HL-60/S4 treated with retinoic acid at 250 ng/mL for 4 days and 3 days (cell line): ENCODE measurements at regions not wholly inside any gene's neighbourhood (a gene's known extent, or its start where the extent isn't known, plus 50 kb on each side); places are given as distances from the start of the nearest gene placed in this dataset.
"Not testable (repeated sequence)": the region's sequence is repeated elsewhere in the genome, so short reads cannot be mapped to it uniquely, and the experiment has no call there.

Experiments
- in situ Hi-C: fragments of 300-500 bp; cut with MboI; formaldehyde crosslinking; loops from 2 replicates; pipeline ENCODE4 v1.7.0; 2022; ENCODE audit warnings: low sequenced_read_pairs

DNA sequence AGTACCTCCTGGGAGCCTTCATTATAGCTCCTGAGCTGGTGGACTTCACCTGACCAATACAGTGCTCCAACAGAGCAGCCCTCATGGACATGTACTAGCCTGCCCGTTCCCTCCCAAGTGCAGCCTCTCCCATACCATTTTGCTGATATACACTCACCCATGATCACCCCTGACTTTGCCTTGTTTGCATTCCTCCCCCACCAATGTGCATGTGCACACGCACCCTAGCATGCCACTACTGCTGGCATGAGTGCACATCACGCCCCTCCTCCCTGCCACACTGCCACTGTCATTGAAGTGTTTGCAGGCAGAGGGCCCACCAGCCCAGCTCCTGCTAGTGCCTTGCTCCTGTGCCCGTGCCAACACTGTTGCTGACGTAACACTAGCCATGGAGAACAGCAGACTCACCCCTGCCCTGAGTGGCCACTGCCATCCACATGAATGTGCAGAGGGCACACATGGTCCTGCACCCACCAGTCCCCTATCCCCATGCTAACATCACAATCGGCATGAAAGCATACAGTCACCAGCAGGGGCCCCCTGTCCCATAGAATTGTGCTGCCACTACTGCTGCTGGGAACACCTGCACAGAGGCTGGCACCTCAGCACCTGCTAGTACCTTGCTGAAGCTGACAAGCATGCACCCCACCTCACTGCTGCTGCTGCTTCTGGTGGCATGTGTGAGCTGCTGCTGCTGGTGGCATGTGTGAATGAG is 110.3 kb downstream of the SINHCAF start:
- in situ Hi-C loops, result no loop called here

DNA sequence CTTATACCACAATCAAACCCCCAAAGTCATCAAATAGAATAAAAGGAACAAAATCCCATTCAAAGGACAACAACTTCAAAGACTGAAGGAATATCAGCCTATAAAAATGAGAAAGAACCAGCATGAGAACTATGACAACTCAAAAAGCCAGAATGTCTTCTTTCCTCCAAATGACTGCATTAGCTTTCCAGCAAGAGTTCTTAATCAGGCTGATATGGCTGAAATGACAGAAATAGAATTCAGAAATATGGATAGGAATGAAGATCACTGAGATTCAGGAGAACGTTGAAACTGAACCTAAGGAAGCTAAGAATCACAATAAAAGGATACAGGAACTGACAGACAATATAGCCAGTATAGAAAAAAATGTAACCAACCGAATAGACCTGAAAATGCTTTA is 109.5 kb downstream of the SINHCAF start:
- in situ Hi-C loops, result no loop called here

DNA sequence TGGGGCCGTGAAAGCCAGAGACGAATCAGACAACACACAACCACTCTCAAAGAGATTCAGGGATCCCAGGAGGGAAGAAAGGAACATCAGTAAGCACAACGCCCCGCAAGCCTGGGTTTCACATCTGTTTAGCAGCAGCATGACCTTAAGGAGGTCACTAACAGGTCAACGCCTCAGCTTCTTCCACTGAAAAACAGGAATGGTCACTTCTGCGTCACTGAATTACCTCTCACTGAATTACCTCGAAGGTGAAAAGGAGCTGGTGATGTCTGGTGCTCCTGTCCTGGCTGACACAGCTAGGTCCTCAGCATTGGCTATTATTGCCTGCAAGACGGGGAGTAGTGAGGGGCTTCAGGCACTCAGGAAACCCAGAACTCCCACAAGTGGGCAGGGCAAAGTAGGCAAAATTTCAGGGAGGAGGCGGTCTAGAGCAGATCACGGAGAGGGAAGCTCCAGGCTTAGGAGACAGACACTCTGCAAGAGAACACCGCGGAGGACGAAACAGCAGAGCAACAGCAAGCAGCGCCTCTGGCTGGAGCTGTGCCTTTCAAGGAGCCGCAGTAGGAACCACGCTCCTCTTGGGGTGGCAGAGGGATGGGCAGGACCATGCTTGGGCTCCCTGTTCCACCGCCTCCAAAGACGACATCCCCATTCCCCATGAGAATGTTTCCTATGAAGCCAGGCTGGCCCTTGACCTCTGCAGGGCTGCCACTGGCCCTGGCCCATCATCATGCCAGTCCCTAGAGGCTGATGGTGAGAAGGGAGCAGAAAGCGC is 108.4 kb downstream of the SINHCAF start:
- in situ Hi-C loops, result no loop called here

- in situ Hi-C loops, result no loop called here
Measured at GRCh38 chr12:31218203-31219025, 107.5 kb downstream of the SINHCAF start.

- in situ Hi-C loops, result no loop called here
Measured at GRCh38 chr12:31219521-31219920, 106.4 kb downstream of the SINHCAF start.

DNA sequence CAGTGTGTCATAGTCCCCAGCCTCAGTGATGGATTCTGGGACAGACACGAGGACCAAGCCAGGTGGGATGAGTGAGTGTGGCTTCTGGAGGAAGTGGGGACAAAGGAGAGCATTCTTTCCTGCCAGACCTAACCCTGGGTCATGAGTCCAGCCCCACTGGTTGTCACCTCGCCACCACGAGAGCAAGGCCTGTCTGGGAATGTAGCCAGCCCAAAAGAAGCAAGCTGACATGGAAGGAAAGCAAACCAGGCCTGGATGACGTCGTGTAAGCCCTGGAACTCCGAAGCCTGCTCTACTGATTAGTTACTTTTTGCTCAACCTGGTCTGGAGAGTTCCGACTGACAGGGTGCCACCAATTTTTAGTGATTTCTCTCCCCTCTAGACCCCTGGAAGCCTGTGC is 105.9 kb downstream of the SINHCAF start:
- in situ Hi-C loops, result no loop called here

GRCh38 chr12:31220633-31221550 is 105.1 kb downstream of the SINHCAF start:
- in situ Hi-C loops, result no loop called here

DNA sequence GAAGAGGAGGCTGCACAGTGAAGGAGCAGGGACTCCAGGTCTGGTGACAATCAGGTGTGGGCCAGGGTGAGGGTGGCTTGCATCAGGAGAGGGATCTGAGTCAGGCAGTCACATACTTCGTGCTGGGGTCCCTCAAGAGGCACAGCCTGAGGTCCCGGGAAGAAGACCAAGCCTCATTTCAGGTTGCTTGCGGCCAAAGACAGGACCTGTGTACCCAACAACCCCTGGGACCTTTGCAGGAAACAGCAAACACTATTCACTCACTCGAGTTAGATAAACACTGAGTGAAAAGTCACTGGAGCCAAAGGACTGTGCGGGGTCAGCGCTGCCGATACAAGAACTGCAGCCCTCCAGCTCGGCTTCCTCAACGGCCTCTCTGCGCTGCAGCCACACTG is 104.4 kb downstream of the SINHCAF start:
- in situ Hi-C loops, result no loop called here

DNA sequence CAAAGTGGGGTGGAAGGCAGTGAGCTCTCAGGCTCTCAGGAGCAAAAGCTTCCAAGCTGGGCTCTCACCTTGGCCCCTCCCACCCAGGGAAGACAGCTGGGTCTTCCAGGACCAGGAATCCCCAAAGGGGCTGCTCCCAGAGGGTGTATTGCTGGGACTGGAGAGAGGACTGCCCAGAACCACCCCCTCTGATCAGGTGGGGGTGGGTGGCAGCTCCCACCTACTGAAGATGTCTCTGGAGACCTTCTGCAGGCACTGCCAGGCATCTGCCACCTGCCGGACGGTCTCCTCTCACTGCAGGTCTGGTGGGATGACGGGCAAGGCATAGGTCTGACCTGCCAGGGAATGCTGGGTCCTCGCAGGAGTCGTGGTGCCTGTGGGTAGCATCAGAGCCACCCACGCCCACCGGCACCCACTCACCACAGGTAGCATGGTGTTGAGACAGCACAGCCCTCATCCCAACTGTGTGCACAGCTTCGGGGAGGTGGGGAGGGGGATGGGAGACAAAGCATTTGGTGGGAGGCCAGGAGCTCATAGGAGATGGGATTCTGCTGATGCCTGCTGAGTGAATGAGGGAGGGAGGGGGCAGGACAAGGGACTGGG is 103.2 kb downstream of the SINHCAF start:
- in situ Hi-C loops, result no loop called here

DNA sequence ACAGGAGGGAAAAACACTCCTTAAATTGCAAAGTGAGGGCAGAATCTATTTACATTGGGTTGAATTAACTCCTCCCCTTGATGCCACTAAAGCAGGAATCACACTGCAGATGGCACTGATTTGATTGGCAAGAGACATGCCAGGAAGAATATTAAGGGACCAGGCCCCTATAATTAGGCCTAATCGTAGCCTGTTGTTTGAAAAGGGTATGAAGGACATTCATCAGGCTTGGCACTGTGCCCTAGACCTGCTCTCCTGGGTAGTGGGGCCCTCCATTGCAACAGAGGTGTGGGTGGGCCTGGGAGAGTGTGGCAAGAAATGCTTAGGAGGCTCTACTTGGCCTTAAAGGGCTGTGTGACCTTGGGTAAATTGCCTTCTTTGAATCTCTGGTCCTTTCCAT is 102.3 kb downstream of the SINHCAF start:
- in situ Hi-C loops, result not testable (repeated sequence)

- in situ Hi-C loops, result loop anchor here (25.0 kb wide), 1 partner anchor 363 kb away; no protein-coding TSS in a partner anchor
Measured at GRCh38 chr12:31224768-31225448, 101.0 kb downstream of the SINHCAF start.

- in situ Hi-C loops, result loop anchor here (25.0 kb wide), 1 partner anchor 364 kb away; no protein-coding TSS in a partner anchor
Measured at GRCh38 chr12:31225656-31226535, 100.1 kb downstream of the SINHCAF start.

DNA sequence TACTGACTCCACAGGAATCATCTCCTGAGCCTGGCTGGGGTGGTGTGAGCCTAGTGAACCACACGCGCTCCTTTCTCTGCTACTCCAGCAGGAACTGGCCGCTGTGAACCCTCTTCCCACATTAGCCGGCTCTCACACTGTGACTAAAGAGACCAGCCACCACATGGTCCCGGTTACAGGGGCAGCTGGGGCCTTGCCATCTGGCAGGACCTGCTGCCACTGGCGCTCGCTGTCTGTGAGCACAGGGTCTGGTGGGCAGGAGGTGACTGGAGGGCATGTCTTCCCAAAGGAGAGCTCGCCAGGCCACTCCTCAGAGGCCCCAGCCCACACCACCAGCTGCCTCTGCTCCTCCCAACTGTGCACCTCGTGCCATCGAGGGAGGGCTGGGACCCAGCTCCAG is 99.3 kb downstream of the SINHCAF start:
- in situ Hi-C loops, result loop anchor here (25.0 kb wide), 1 partner anchor 364 kb away; no protein-coding TSS in a partner anchor

- in situ Hi-C loops, result loop anchor here (25.0 kb wide), 1 partner anchor 365 kb away; no protein-coding TSS in a partner anchor
Measured at GRCh38 chr12:31227401-31227981, 98.5 kb downstream of the SINHCAF start.

DNA sequence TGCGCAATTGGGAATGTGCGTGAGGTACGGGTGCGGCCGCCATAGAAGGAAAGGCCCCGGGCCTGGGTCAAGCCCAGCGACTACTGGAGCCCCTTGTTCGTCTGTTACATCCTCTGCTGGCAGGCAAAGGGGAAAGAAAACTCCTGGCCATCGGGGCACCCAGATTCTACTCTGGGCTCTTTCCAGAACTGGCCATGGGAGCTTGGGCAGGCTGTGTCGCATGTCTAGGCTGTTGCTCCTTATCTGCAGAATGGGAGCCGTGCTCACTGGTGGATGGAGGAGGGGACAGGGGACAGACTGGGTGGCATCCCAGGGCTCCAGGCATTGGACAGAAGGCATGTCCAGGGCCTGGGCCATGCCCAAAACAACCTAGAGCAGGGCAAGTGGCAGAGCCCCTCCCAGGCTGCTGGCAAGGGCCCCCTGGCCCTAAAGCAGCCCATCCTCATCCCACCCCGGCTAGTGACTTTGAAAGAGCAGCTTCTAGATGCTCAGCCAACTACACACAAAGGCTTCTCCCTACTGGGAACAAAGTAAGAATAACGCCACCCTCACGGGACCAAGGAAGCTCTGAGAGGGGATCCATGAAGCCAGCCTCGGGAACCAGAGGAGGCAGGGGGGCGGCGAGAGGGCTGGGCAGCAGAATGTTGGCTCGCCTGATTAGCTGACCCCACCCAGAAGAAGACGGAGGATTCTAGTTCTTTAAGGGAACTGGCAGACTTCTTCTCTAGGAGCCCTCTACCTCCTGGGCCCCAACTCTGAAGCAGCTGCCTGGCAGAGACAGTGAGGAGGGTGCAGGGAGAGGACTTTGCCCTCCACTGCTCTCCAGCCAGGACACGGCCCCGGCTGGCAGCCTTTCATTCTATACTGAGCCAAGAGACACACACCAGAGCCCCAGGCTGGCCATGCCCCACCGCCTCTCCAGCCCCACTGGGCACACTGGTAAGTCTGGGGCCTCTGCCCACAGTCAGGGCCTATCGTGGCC is 96.8 kb downstream of the SINHCAF start:
- in situ Hi-C loops, result loop anchor here (25.0 kb wide), 1 partner anchor 367 kb away; no protein-coding TSS in a partner anchor

- in situ Hi-C loops, result loop anchor here (25.0 kb wide), 1 partner anchor 368 kb away; no protein-coding TSS in a partner anchor
Measured at GRCh38 chr12:31230004-31230403, 95.9 kb downstream of the SINHCAF start.
